ENCODE measurements at regions not wholly inside any gene's neighbourhood (a gene's known extent, or its start where the extent isn't known, plus 50 kb on each side); places are given as distances from the start of the nearest gene placed in this dataset.

- Histone ChIP-seq H3K27me3 (ENCODE audit: control insufficient read depth in 2 of 2, insufficient read depth in 2 of 2, low read length in 2 of 2) (no peaks in the 10 kb centered on the region), H2AFZ (ENCODE audit: low read depth, low read length) (no peak overlapping the region), H3K36me3 (ENCODE audit: control insufficient read depth in 2 of 2, extremely low read depth in 1 of 2, insufficient read depth in 2 of 2, low read length in 2 of 2) (no peaks in the 10 kb centered on the region), H3K9me3 (replicated peaks; ENCODE audit: control insufficient read depth, insufficient read depth, low read length) (no peaks in the 10 kb centered on the region), H3K4me3 (replicated peaks in 1 of 3; ENCODE audit: insufficient read depth in 1 of 3, low read depth in 1 of 3, low read length in 3 of 3) (no peak overlapping the region), H3K27ac (ENCODE audit: insufficient read depth, low read depth, low read length) (no peak overlapping the region), H3K4me1 (ENCODE audit: control insufficient read depth, extremely low read depth, insufficient read depth, low read length) (no peaks in the 10 kb centered on the region), H3K79me2 (ENCODE audit: control insufficient read depth, insufficient read depth, low read length) (no peaks in the 10 kb centered on the region), H3K9me1 (replicated peaks; ENCODE audit: control insufficient read depth, extremely low read depth, insufficient read depth, low read length) (no peaks in the 10 kb centered on the region), H4K20me1 (replicated peaks; ENCODE audit: control insufficient read depth, extremely low read depth, insufficient read depth, low read length) (no peaks in the 10 kb centered on the region), H3K9ac (replicated peaks; ENCODE audit: extremely low read depth, insufficient read depth, low read length) (no peak overlapping the region), H3K4me2 (ENCODE audit: insufficient read depth, low read length) (no peak overlapping the region)
- dilution Hi-C loops (cut with MboI; ENCODE audit: extremely low pct_ligation_motif_present, low sequenced_read_pairs) (no loop called here), intact Hi-C loops (cut with micrococcal nuclease) (no loop called here)
- FAIRE-seq (no peak), DNase-seq (ENCODE audit: low read depth, low spot score) (no peak)
- TF ChIP-seq POLR2A (IDR thresholded peaks at IDR 0.05; ENCODE audit: low read depth, low read length) = no peak
- BruUV-seq (replicated peaks) = no TSS peak
- ChIA-PET POLR2A (no interaction called here), CTCF (no interaction called here)
Observed at GRCh38 chr1:223019256-223019655, 123.8 kb downstream of the TLR5 start.

GRCh38 chr1:223020770-223021169, 122.3 kb downstream of the TLR5 start:
- Histone ChIP-seq H3K36me3 (ENCODE audit: control insufficient read depth in 2 of 2, extremely low read depth in 1 of 2, insufficient read depth in 2 of 2, low read length in 2 of 2) (no peaks in the 10 kb centered on the region), H3K4me3 (replicated peaks in 1 of 3; ENCODE audit: insufficient read depth in 1 of 3, low read depth in 1 of 3, low read length in 3 of 3) (no peak overlapping the region), H2AFZ (ENCODE audit: low read depth, low read length) (no peak overlapping the region), H3K79me2 (ENCODE audit: control insufficient read depth, insufficient read depth, low read length) (no peaks in the 10 kb centered on the region), H3K4me1 (ENCODE audit: control insufficient read depth, extremely low read depth, insufficient read depth, low read length) (no peaks in the 10 kb centered on the region), H3K27me3 (ENCODE audit: control insufficient read depth in 2 of 2, insufficient read depth in 2 of 2, low read length in 2 of 2) (no peaks in the 10 kb centered on the region), H4K20me1 (replicated peaks; ENCODE audit: control insufficient read depth, extremely low read depth, insufficient read depth, low read length) (no peaks in the 10 kb centered on the region), H3K9me3 (replicated peaks; ENCODE audit: control insufficient read depth, insufficient read depth, low read length) (no peaks in the 10 kb centered on the region), H3K9ac (replicated peaks; ENCODE audit: extremely low read depth, insufficient read depth, low read length) (no peak overlapping the region), H3K27ac (ENCODE audit: insufficient read depth, low read depth, low read length) (no peak overlapping the region), H3K9me1 (replicated peaks; ENCODE audit: control insufficient read depth, extremely low read depth, insufficient read depth, low read length) (no peaks in the 10 kb centered on the region), H3K4me2 (ENCODE audit: insufficient read depth, low read length) (no peak overlapping the region)
- no TSS peak for BruUV-seq (replicated peaks)
- DNase-seq (ENCODE audit: low read depth, low spot score) (no peak), FAIRE-seq (no peak)
- ChIA-PET POLR2A (no interaction called here), CTCF (no interaction called here)
- intact Hi-C loops (cut with micrococcal nuclease) = no loop called here
- dilution Hi-C loops (cut with MboI; ENCODE audit: extremely low pct_ligation_motif_present, low sequenced_read_pairs) = no loop called here
- TF ChIP-seq MYC (IDR thresholded peaks at IDR 0.05; ENCODE audit: low read depth, low read length) = no peak
- no peak for TF ChIP-seq CTCF (IDR thresholded peaks at IDR 0.05; ENCODE audit: extremely low read depth in 1 of 2, insufficient read depth in 1 of 2, low read depth in 1 of 2, low read length in 2 of 2)
- TF ChIP-seq EZH2 (IDR thresholded peaks at IDR 0.05; ENCODE audit: borderline replicate concordance, low read depth, low read length, severe bottlenecking) = no peak
- TF ChIP-seq POLR2AphosphoS5 (IDR thresholded peaks at IDR 0.05; ENCODE audit: insufficient read depth, low read depth, low read length) = no peak
- no peak for TF ChIP-seq JUN (IDR thresholded peaks at IDR 0.05; ENCODE audit: borderline replicate concordance, insufficient read depth, insufficient read length, low read depth)
- TF ChIP-seq GATA2 (IDR thresholded peaks at IDR 0.05; ENCODE audit: insufficient read depth, insufficient read length, low read depth, low read length) = no peak
- no peak for TF ChIP-seq FOS (IDR thresholded peaks at IDR 0.05; ENCODE audit: borderline replicate concordance, insufficient read depth, low read length)
- TF ChIP-seq POLR2A (IDR thresholded peaks at IDR 0.05; ENCODE audit: low read depth, low read length) = no peak
- no peak for TF ChIP-seq MAX (IDR thresholded peaks at IDR 0.05; ENCODE audit: insufficient read depth, insufficient read length)
